HepG2 (cell line): ENCODE measurements at regions not wholly inside any gene's neighbourhood (a gene's known extent, or its start where the extent isn't known, plus 50 kb on each side); places are given as distances from the start of the nearest gene placed in this dataset.

ENCODE experiments used
- BRF2 ChIP-seq: sonication (generic); formaldehyde crosslinking; IDR thresholded peaks from 2 replicates; pipeline ENCODE4 v1.8.1; 2022; ENCODE audit warnings: mild to moderate bottlenecking, missing genetic modification reagents
- GABPA ChIP-seq, 2 experiments: IDR thresholded peaks; 2 replicates each; pipeline ENCODE4 v1.6.1; 2011 to 2016; ENCODE audit warnings: low read depth in 2 of 2, low read length in 1 of 2, missing biosample characterization in 1 of 2, missing genetic modification characterization in 1 of 2
- HDAC2 ChIP-seq: sonication (generic); formaldehyde crosslinking; IDR thresholded peaks from 2 replicates; pipeline ENCODE4 v1.4.0; 2020; ENCODE audit warnings: missing genetic modification reagents
- IRF2 ChIP-seq: IDR thresholded peaks from 2 replicates; pipeline ENCODE4 v1.6.1; 2018; ENCODE audit warnings: missing genetic modification reagents, missing compliant biosample characterization
- LRRFIP1 ChIP-seq: sonication (generic); formaldehyde crosslinking; conservative IDR thresholded peaks from 2 replicates; pipeline ENCODE4 v1.4.0; 2020; ENCODE audit warnings: missing genetic modification reagents
- NCOR1 ChIP-seq: fragments of 200-600 bp; sonication (generic); IDR thresholded peaks from 2 replicates; pipeline ENCODE4 v1.7.0; 2017; ENCODE audit warnings: antibody characterized with exemption, low read length, borderline replicate concordance
- NPAS2 ChIP-seq: sonication (generic); formaldehyde crosslinking; IDR thresholded peaks from 2 replicates; pipeline ENCODE4 v1.8.0; 2022; ENCODE audit warnings: mild to moderate bottlenecking, missing genetic modification reagents, borderline replicate concordance
- NRL ChIP-seq: sonication (generic); formaldehyde crosslinking; IDR thresholded peaks from 2 replicates; pipeline ENCODE4 v1.5.0; 2020; ENCODE audit warnings: missing genetic modification reagents, mild to moderate bottlenecking, moderate library complexity, borderline replicate concordance
- SNAPC4 ChIP-seq: sonication (generic); formaldehyde crosslinking; IDR thresholded peaks from 2 replicates; pipeline ENCODE4 v1.4.0; 2020; ENCODE audit warnings: mild to moderate bottlenecking, missing genetic modification reagents
- SRSF1 ChIP-seq: fragments of 200-400 bp; formaldehyde crosslinking; optimal IDR thresholded peaks from 2 replicates; pipeline ENCODE3; 2017; ENCODE audit warnings: mild to moderate bottlenecking, low read depth, low read length, moderate library complexity
- SRY ChIP-seq: sonication (generic); formaldehyde crosslinking; IDR thresholded peaks from 2 replicates; pipeline ENCODE4 v1.8.0; 2022; ENCODE audit warnings: mild to moderate bottlenecking, missing genetic modification reagents
- WIZ ChIP-seq: sonication (generic); formaldehyde crosslinking; IDR thresholded peaks from 2 replicates; pipeline ENCODE4 v1.5.1; 2020; ENCODE audit warnings: mild to moderate bottlenecking, missing genetic modification reagents
- ZBTB46 ChIP-seq: sonication (generic); formaldehyde crosslinking; IDR thresholded peaks from 2 replicates; pipeline ENCODE4 v1.4.0; 2020; ENCODE audit warnings: mild to moderate bottlenecking, missing genetic modification reagents, borderline replicate concordance
- ZNF570 ChIP-seq: sonication (generic); formaldehyde crosslinking; IDR thresholded peaks from 2 replicates; pipeline ENCODE4 v1.4.0; 2020; ENCODE audit warnings: mild to moderate bottlenecking, missing genetic modification reagents, borderline replicate concordance
- ZNF616 ChIP-seq: sonication (generic); formaldehyde crosslinking; IDR thresholded peaks from 2 replicates; pipeline ENCODE4 v1.5.0; 2020; ENCODE audit warnings: low read depth, mild to moderate bottlenecking, missing genetic modification reagents
- ZNF639 ChIP-seq: conservative IDR thresholded peaks from 2 replicates; pipeline ENCODE4 v1.6.1; 2018; ENCODE audit warnings: missing genetic modification reagents

GRCh38 chr2:47272905-47273758, 96.0 kb upstream of the EPCAM start (continued):
- TF ChIP-seq IRF2 (CRISPR knock-in tag): no peak
- TF ChIP-seq HDAC2 (CRISPR knock-in tag): no peak; the same call in 1 of the 2 replicates
- TF ChIP-seq SNAPC4 (CRISPR knock-in tag): no peak
- no peak for TF ChIP-seq NPAS2 (CRISPR knock-in tag)
- no peak for TF ChIP-seq NCOR1
- TF ChIP-seq ZNF570: no peak
- no peak for TF ChIP-seq WIZ (CRISPR knock-in tag)
- TF ChIP-seq ZNF616 (CRISPR knock-in tag): 0 out of 2 replicates have a peak, but pooled peaks have one; percentile 26
- TF ChIP-seq SRY (CRISPR knock-in tag): no peak
- no peak for TF ChIP-seq BRF2 (CRISPR knock-in tag)
- no peak for TF ChIP-seq ZBTB46 (CRISPR knock-in tag)
- no peak for TF ChIP-seq LRRFIP1 (CRISPR knock-in tag)
- TF ChIP-seq SRSF1: no peak
- peak; percentile 42; the same call in 1 of the 2 replicates for TF ChIP-seq NRL
- TF ChIP-seq ZNF639 (CRISPR knock-in tag): no peak
- no peak for TF ChIP-seq GABPA (IDR thresholded peaks at IDR 0.05; ENCODE audit: low read depth, low read length)
- no peak for TF ChIP-seq GABPA (CRISPR knock-in tag; IDR thresholded peaks at IDR 0.05; ENCODE audit: low read depth)
